ENCODE measurements at regions not wholly inside any gene's neighbourhood (a gene's known extent, or its start where the extent isn't known, plus 50 kb on each side); places are given as distances from the start of the nearest gene placed in this dataset.

- peak; percentile 93 for DNase-seq (ENCODE audit: low read depth)
Observed at GRCh38 chr5:173781816-173782670, 106.1 kb upstream of the CPEB4 start.

- DNase-seq (ENCODE audit: low read depth): no peak
Observed at GRCh38 chr5:173782671-173783101, 105.5 kb upstream of the CPEB4 start.

- DNase-seq (ENCODE audit: low read depth): no peak
Observed at GRCh38 chr5:173783371-173783770, 104.8 kb upstream of the CPEB4 start.

- no peak for DNase-seq (ENCODE audit: low read depth)
Observed at GRCh38 chr5:173785400-173785799, 102.7 kb upstream of the CPEB4 start.

- DNase-seq (ENCODE audit: low read depth): no peak
Observed at GRCh38 chr5:173785866-173786265, 102.3 kb upstream of the CPEB4 start.

GRCh38 chr5:173786286-173787187, 101.6 kb upstream of the CPEB4 start:
- DNase-seq (ENCODE audit: low read depth): no peak

GRCh38 chr5:173789031-173789920, 98.9 kb upstream of the CPEB4 start:
- peak; percentile 58 for DNase-seq (ENCODE audit: low read depth)

GRCh38 chr5:173790177-173790719, 97.9 kb upstream of the CPEB4 start:
- DNase-seq (ENCODE audit: low read depth): no peak

- DNase-seq (ENCODE audit: low read depth): no peak
Observed at GRCh38 chr5:173790836-173791546, 97.2 kb upstream of the CPEB4 start.

- DNase-seq (ENCODE audit: low read depth): no peak
Observed at GRCh38 chr5:173791878-173792277, 96.3 kb upstream of the CPEB4 start.

GRCh38 chr5:173792781-173793547, 95.2 kb upstream of the CPEB4 start:
- DNase-seq (ENCODE audit: low read depth): no peak

- DNase-seq (ENCODE audit: low read depth): peak; percentile 26
Observed at GRCh38 chr5:173793648-173794548, 94.3 kb upstream of the CPEB4 start.

GRCh38 chr5:173794901-173795416, 93.2 kb upstream of the CPEB4 start:
- no peak for DNase-seq (ENCODE audit: low read depth)

GRCh38 chr5:173795601-173796000, 92.5 kb upstream of the CPEB4 start:
- no peak for DNase-seq (ENCODE audit: low read depth)

- no peak for DNase-seq (ENCODE audit: low read depth)
Observed at GRCh38 chr5:173796721-173797495, 91.2 kb upstream of the CPEB4 start.

- no peak for DNase-seq (ENCODE audit: low read depth)
Observed at GRCh38 chr5:173798127-173798810, 89.9 kb upstream of the CPEB4 start.

GRCh38 chr5:173800340-173800739, 87.8 kb upstream of the CPEB4 start:
- DNase-seq (ENCODE audit: low read depth): peak; percentile 29
